ENCODE measurements at regions not wholly inside any gene's neighbourhood (a gene's known extent, or its start where the extent isn't known, plus 50 kb on each side); places are given as distances from the start of the nearest gene placed in this dataset.

GRCh38 chr10:123309731-123310130 is 155.5 kb downstream of the BUB3 start:
- Histone ChIP-seq H3K9me3 (no peaks in the 10 kb centered on the region), H3K27ac (ENCODE audit: low read length) (no peak overlapping the region), H3K27me3 (replicated peaks in 1 of 2; ENCODE audit: control insufficient read depth in 2 of 2, extremely low read depth in 1 of 2, insufficient read depth in 2 of 2, low read length in 1 of 2) (no peaks in the 10 kb centered on the region), H3K36me3 (ENCODE audit: control insufficient read depth in 2 of 2, extremely low read depth in 1 of 2, insufficient read depth in 1 of 2, low read length in 1 of 2) (no peaks in the 10 kb centered on the region), H3K4me3 (ENCODE audit: control insufficient read depth in 1 of 2, extremely low read depth in 1 of 2, low read length in 1 of 2) (no peak overlapping the region), H3K4me1 (ENCODE audit: control insufficient read depth in 1 of 2, extremely low read depth in 1 of 2, insufficient read depth in 2 of 2, low read length in 2 of 2) (no peaks in the 10 kb centered on the region)
- Mint-ChIP-seq H3K27me3 (no peaks in the 10 kb centered on the region), H3K27ac (no peak overlapping the region), H3K4me3 (no peak overlapping the region), H3K36me3 (no peaks in the 10 kb centered on the region), H3K4me1 (no peaks in the 10 kb centered on the region), H3K9me3 (no peaks in the 10 kb centered on the region)
- ChIA-PET POLR2A (no interaction called here), CTCF (no interaction called here)
- 77% methylated on average over 6 of the region's 6 CpGs for WGBS (ENCODE audit: insufficient coverage)
- ATAC-seq (replicated peaks in 1 of 4) (no peak), DNase-seq (no peak)

- no peaks in the 10 kb centered on the region for H3K36me3 Mint-ChIP-seq
- POLR2A ChIA-PET, result no interaction called here
- no peaks in the 10 kb centered on the region for H3K27me3 ChIP-seq (replicated peaks in 1 of 2; ENCODE audit: control insufficient read depth in 2 of 2, extremely low read depth in 1 of 2, insufficient read depth in 2 of 2, low read length in 1 of 2)
- ATAC-seq (replicated peaks in 1 of 4) (no peak), DNase-seq (no peak)
- H3K36me3 ChIP-seq (ENCODE audit: control insufficient read depth in 2 of 2, extremely low read depth in 1 of 2, insufficient read depth in 1 of 2, low read length in 1 of 2), result no peaks in the 10 kb centered on the region
- 80% methylated on average over 1 of the region's 1 CpG for WGBS (ENCODE audit: insufficient coverage)
- H3K4me3 ChIP-seq (ENCODE audit: control insufficient read depth in 1 of 2, extremely low read depth in 1 of 2, low read length in 1 of 2), result no peak overlapping the region
- H3K4me3 Mint-ChIP-seq, result no peak overlapping the region
- H3K9me3 Mint-ChIP-seq, result no peaks in the 10 kb centered on the region
- no peaks in the 10 kb centered on the region for H3K4me1 Mint-ChIP-seq
- no peaks in the 10 kb centered on the region for H3K9me3 ChIP-seq
- H3K27ac ChIP-seq (ENCODE audit: low read length), result no peak overlapping the region
- H3K27me3 Mint-ChIP-seq, result no peaks in the 10 kb centered on the region
- H3K4me1 ChIP-seq (ENCODE audit: control insufficient read depth in 1 of 2, extremely low read depth in 1 of 2, insufficient read depth in 2 of 2, low read length in 2 of 2), result no peaks in the 10 kb centered on the region
- CTCF ChIA-PET, result no interaction called here
- no peak overlapping the region for H3K27ac Mint-ChIP-seq
Measured at GRCh38 chr10:123316776-123317175, 162.6 kb downstream of the BUB3 start.

- H3K27me3 Mint-ChIP-seq, result no peaks in the 10 kb centered on the region
- Histone ChIP-seq H3K9me3 (no peaks in the 10 kb centered on the region), H3K4me3 (ENCODE audit: control insufficient read depth in 1 of 2, extremely low read depth in 1 of 2, low read length in 1 of 2) (no peak overlapping the region), H3K4me1 (ENCODE audit: control insufficient read depth in 1 of 2, extremely low read depth in 1 of 2, insufficient read depth in 2 of 2, low read length in 2 of 2) (no peaks in the 10 kb centered on the region), H3K27me3 (replicated peaks in 1 of 2; ENCODE audit: control insufficient read depth in 2 of 2, extremely low read depth in 1 of 2, insufficient read depth in 2 of 2, low read length in 1 of 2) (no peaks in the 10 kb centered on the region), H3K27ac (ENCODE audit: low read length) (no peak overlapping the region), H3K36me3 (ENCODE audit: control insufficient read depth in 2 of 2, extremely low read depth in 1 of 2, insufficient read depth in 1 of 2, low read length in 1 of 2) (no peaks in the 10 kb centered on the region)
- H3K4me1 Mint-ChIP-seq, result no peaks in the 10 kb centered on the region
- ChIA-PET POLR2A (no interaction called here), CTCF (no interaction called here)
- H3K9me3 Mint-ChIP-seq, result no peaks in the 10 kb centered on the region
- ATAC-seq (replicated peaks in 1 of 4), result no peak
- H3K27ac Mint-ChIP-seq, result no peak overlapping the region
- DNase-seq, result no peak
- H3K4me3 Mint-ChIP-seq, result no peak overlapping the region
- WGBS (ENCODE audit: insufficient coverage), result 50% methylated on average over 1 of the region's 1 CpG
- no peaks in the 10 kb centered on the region for H3K36me3 Mint-ChIP-seq
Measured at GRCh38 chr10:123318516-123318915, 164.3 kb downstream of the BUB3 start.

- no peak overlapping the region for H3K4me3 Mint-ChIP-seq
- no peak for ATAC-seq (replicated peaks in 1 of 4)
- Histone ChIP-seq H3K36me3 (ENCODE audit: control insufficient read depth in 2 of 2, extremely low read depth in 1 of 2, insufficient read depth in 1 of 2, low read length in 1 of 2) (no peaks in the 10 kb centered on the region), H3K4me3 (ENCODE audit: control insufficient read depth in 1 of 2, extremely low read depth in 1 of 2, low read length in 1 of 2) (no peak overlapping the region), H3K27ac (ENCODE audit: low read length) (no peak overlapping the region), H3K4me1 (ENCODE audit: control insufficient read depth in 1 of 2, extremely low read depth in 1 of 2, insufficient read depth in 2 of 2, low read length in 2 of 2) (no peaks in the 10 kb centered on the region), H3K27me3 (replicated peaks in 1 of 2; ENCODE audit: control insufficient read depth in 2 of 2, extremely low read depth in 1 of 2, insufficient read depth in 2 of 2, low read length in 1 of 2) (no peaks in the 10 kb centered on the region), H3K9me3 (no peaks in the 10 kb centered on the region)
- H3K27ac Mint-ChIP-seq, result no peak overlapping the region
- H3K9me3 Mint-ChIP-seq, result no peaks in the 10 kb centered on the region
- POLR2A ChIA-PET, result no interaction called here
- peaks cover under 1% of the 10 kb centered on the region for H3K36me3 Mint-ChIP-seq
- CTCF ChIA-PET, result interaction anchor here in 1 of 2 donors (0.5 kb wide), 1 partner anchor 118 kb away, joined by 3 read pairs; no protein-coding TSS in a partner anchor
- no peak for DNase-seq
- H3K4me1 Mint-ChIP-seq, result no peaks in the 10 kb centered on the region
- no CpG with 5 or more reads among the region's 3 CpGs for WGBS (ENCODE audit: insufficient coverage)
- no peaks in the 10 kb centered on the region for H3K27me3 Mint-ChIP-seq
Measured at GRCh38 chr10:123320091-123320490, 165.9 kb downstream of the BUB3 start.

- H3K4me3 Mint-ChIP-seq, result no peak overlapping the region
- DNase-seq (no peak), ATAC-seq (replicated peaks in 1 of 4) (no peak)
- ChIA-PET CTCF (no interaction called here), POLR2A (no interaction called here)
- peaks cover 4 to 12% (median 6%) of the 10 kb centered on the region in 3 donors for H3K9me3 Mint-ChIP-seq
- H3K4me1 ChIP-seq (ENCODE audit: control insufficient read depth in 1 of 2, extremely low read depth in 1 of 2, insufficient read depth in 2 of 2, low read length in 2 of 2), result no peaks in the 10 kb centered on the region
- H3K27me3 ChIP-seq (replicated peaks in 1 of 2; ENCODE audit: control insufficient read depth in 2 of 2, extremely low read depth in 1 of 2, insufficient read depth in 2 of 2, low read length in 1 of 2), result no peaks in the 10 kb centered on the region
- H3K4me1 Mint-ChIP-seq, result no peaks in the 10 kb centered on the region
- H3K27ac Mint-ChIP-seq, result no peak overlapping the region
- H3K27ac ChIP-seq (ENCODE audit: low read length), result no peak overlapping the region
- WGBS (ENCODE audit: insufficient coverage), result 88% methylated on average over 1 of the region's 3 CpGs
- H3K9me3 ChIP-seq, result no peaks in the 10 kb centered on the region
- H3K4me3 ChIP-seq (ENCODE audit: control insufficient read depth in 1 of 2, extremely low read depth in 1 of 2, low read length in 1 of 2), result no peak overlapping the region
- H3K36me3 Mint-ChIP-seq, result peaks cover 18% of the 10 kb centered on the region
- no peaks in the 10 kb centered on the region for H3K36me3 ChIP-seq (ENCODE audit: control insufficient read depth in 2 of 2, extremely low read depth in 1 of 2, insufficient read depth in 1 of 2, low read length in 1 of 2)
- peaks cover 0 to 4% of the 10 kb centered on the region in 2 donors for H3K27me3 Mint-ChIP-seq
Measured at GRCh38 chr10:123323884-123324283, 169.7 kb downstream of the BUB3 start.

GRCh38 chr10:123325663-123326190 is 171.5 kb downstream of the BUB3 start:
- peaks cover 3 to 8% of the 10 kb centered on the region in 2 donors for H3K27me3 Mint-ChIP-seq
- DNase-seq, result no peak

GRCh38 chr10:123326674-123327073 is 172.5 kb downstream of the BUB3 start:
- Histone ChIP-seq H3K9me3 (no peaks in the 10 kb centered on the region), H3K27ac (ENCODE audit: low read length) (no peak overlapping the region), H3K36me3 (ENCODE audit: control insufficient read depth in 2 of 2, extremely low read depth in 1 of 2, insufficient read depth in 1 of 2, low read length in 1 of 2) (no peaks in the 10 kb centered on the region), H3K27me3 (replicated peaks in 1 of 2; ENCODE audit: control insufficient read depth in 2 of 2, extremely low read depth in 1 of 2, insufficient read depth in 2 of 2, low read length in 1 of 2) (no peaks in the 10 kb centered on the region), H3K4me3 (ENCODE audit: control insufficient read depth in 1 of 2, extremely low read depth in 1 of 2, low read length in 1 of 2) (no peak overlapping the region), H3K4me1 (ENCODE audit: control insufficient read depth in 1 of 2, extremely low read depth in 1 of 2, insufficient read depth in 2 of 2, low read length in 2 of 2) (no peaks in the 10 kb centered on the region)
- no peak overlapping the region for H3K4me3 Mint-ChIP-seq
- no peaks in the 10 kb centered on the region for H3K4me1 Mint-ChIP-seq
- H3K9me3 Mint-ChIP-seq, result peaks cover 4 to 12% (median 6%) of the 10 kb centered on the region in 3 donors
- DNase-seq (no peak), ATAC-seq (replicated peaks in 1 of 4) (no peak)
- ChIA-PET CTCF (no interaction called here), POLR2A (interaction anchor here in 1 of 2 donors (0.6 kb wide), 1 partner anchor 839 kb away, joined by 3 read pairs; no protein-coding TSS in a partner anchor)
- no peak overlapping the region for H3K27ac Mint-ChIP-seq
- no CpG with 5 or more reads among the region's 1 CpG for WGBS (ENCODE audit: insufficient coverage)
- H3K36me3 Mint-ChIP-seq, result peaks cover 18% of the 10 kb centered on the region
- peaks cover 3 to 8% of the 10 kb centered on the region in 2 donors for H3K27me3 Mint-ChIP-seq

More at GRCh38 chr10:123325663-123326190, 171.5 kb downstream of the BUB3 start:
- Mint-ChIP-seq H3K4me3 (no peak overlapping the region), H3K9me3 (peaks cover 4 to 12% (median 6%) of the 10 kb centered on the region in 3 donors), H3K27ac (no peak overlapping the region), H3K4me1 (no peaks in the 10 kb centered on the region), H3K36me3 (peaks cover 18% of the 10 kb centered on the region)
- ChIA-PET CTCF (no interaction called here), POLR2A (interaction anchor here in 1 of 2 donors (0.6 kb wide), 1 partner anchor 838 kb away, joined by 3 read pairs; no protein-coding TSS in a partner anchor)
- Histone ChIP-seq H3K27me3 (replicated peaks in 1 of 2; ENCODE audit: control insufficient read depth in 2 of 2, extremely low read depth in 1 of 2, insufficient read depth in 2 of 2, low read length in 1 of 2) (no peaks in the 10 kb centered on the region), H3K4me1 (ENCODE audit: control insufficient read depth in 1 of 2, extremely low read depth in 1 of 2, insufficient read depth in 2 of 2, low read length in 2 of 2) (no peaks in the 10 kb centered on the region), H3K36me3 (ENCODE audit: control insufficient read depth in 2 of 2, extremely low read depth in 1 of 2, insufficient read depth in 1 of 2, low read length in 1 of 2) (no peaks in the 10 kb centered on the region), H3K9me3 (no peaks in the 10 kb centered on the region), H3K4me3 (ENCODE audit: control insufficient read depth in 1 of 2, extremely low read depth in 1 of 2, low read length in 1 of 2) (no peak overlapping the region), H3K27ac (ENCODE audit: low read length) (no peak overlapping the region)
- 64% methylated on average over 2 of the region's 2 CpGs for WGBS (ENCODE audit: insufficient coverage)
- no peak for ATAC-seq (replicated peaks in 1 of 4)

Measured in T-cell (primary cell).